ENCODE measurements at regions not wholly inside any gene's neighbourhood (a gene's known extent, or its start where the extent isn't known, plus 50 kb on each side); places are given as distances from the start of the nearest gene placed in this dataset.

DNA sequence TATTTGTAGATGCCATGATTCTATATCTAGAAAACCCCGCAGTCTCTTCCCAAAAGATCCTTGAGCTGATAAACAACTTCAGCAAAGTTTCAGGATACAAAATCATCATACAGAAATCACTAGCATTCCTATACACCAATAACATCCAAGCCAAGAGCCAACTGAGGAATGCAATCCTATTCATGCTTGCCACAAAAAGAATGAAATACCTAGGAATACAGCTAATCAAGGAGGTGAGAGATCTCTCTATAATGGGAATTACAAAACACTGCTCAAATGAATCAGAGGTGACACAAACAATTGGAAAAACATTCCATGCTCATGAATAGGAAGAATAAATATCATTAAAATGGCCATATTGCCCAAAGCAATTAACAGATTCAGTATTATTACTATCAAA lies 551.4 kb upstream of the SLC39A10 start:
- POLR2A ChIA-PET: no interaction called here

GRCh38 chr2:195094330-195094729 lies 562.7 kb upstream of the SLC39A10 start:
- ATAC-seq: no peak

More for the DNA sequence above, 551.4 kb upstream of the SLC39A10 start:
- ChIA-PET RAD21 (ENCODE audit: low non-redundant PET in 1 of 2, low total read pairs in 2 of 2, uncharacterized antibody in 2 of 2, unreplicated experiment in 2 of 2) (no interaction called here), CTCF (no interaction called here)
- Histone ChIP-seq H3K9me3 (ENCODE audit: control insufficient read depth in 1 of 2, insufficient read depth in 1 of 2, low read depth in 1 of 2, low read length in 2 of 2) (no peaks in the 10 kb centered on the region), H3K79me2 (ENCODE audit: insufficient read depth, low read length) (no peaks in the 10 kb centered on the region), H3K4me2 (ENCODE audit: low read length) (no peak overlapping the region), H3K9ac (ENCODE audit: low read length) (no peak overlapping the region), H3K4me1 (ENCODE audit: control insufficient read depth in 1 of 2, insufficient read depth in 2 of 2, low read length in 2 of 2) (no peaks in the 10 kb centered on the region), H3K27me3 (ENCODE audit: insufficient read depth, low read length) (no peaks in the 10 kb centered on the region), H3K27ac (ENCODE audit: low read depth, low read length) (no peak overlapping the region), H3K9me2 (ENCODE audit: insufficient read depth) (no peaks in the 10 kb centered on the region), H2AFZ (ENCODE audit: low read depth, low read length, poor library complexity, severe bottlenecking) (no peak overlapping the region), H4K20me1 (ENCODE audit: insufficient read depth) (no peaks in the 10 kb centered on the region), H3K36me3 (ENCODE audit: control insufficient read depth in 1 of 2, insufficient read depth in 2 of 2, low read length in 2 of 2) (no peaks in the 10 kb centered on the region), H3K4me3 (replicated peaks in 1 of 2; ENCODE audit: low read depth in 1 of 2, low read length in 2 of 2) (no peak overlapping the region)
- DNase-seq (ENCODE audit: low read depth, low spot score) (no peak), ATAC-seq (no peak)
- no peak for TF ChIP-seq EGR1 (IDR thresholded peaks at IDR 0.05; ENCODE audit: low read depth)
- no TSS peak for BruUV-seq (replicated peaks)
- intact Hi-C loops (cut with micrococcal nuclease): no loop called here

More at GRCh38 chr2:195094330-195094729, 562.7 kb upstream of the SLC39A10 start:
- H3K79me2 ChIP-seq (ENCODE audit: insufficient read depth, low read length): no peaks in the 10 kb centered on the region
- RAD21 ChIA-PET (ENCODE audit: low non-redundant PET in 1 of 2, low total read pairs in 2 of 2, uncharacterized antibody in 2 of 2, unreplicated experiment in 2 of 2): no interaction called here
- TF ChIP-seq CEBPB (IDR thresholded peaks at IDR 0.05; ENCODE audit: low read depth) (no peak), EZH2 (IDR thresholded peaks at IDR 0.05) (no peak), ELF1 (IDR thresholded peaks at IDR 0.05; ENCODE audit: borderline replicate concordance, low read depth) (no peak), ZNF274 (IDR thresholded peaks at IDR 0.05; ENCODE audit: low read depth, low read length) (no peak), POLR2AphosphoS5 (IDR thresholded peaks at IDR 0.05; ENCODE audit: low read depth, low read length) (no peak), SRF (IDR thresholded peaks at IDR 0.05; ENCODE audit: low read depth) (no peak), EZH2phosphoT487 (IDR thresholded peaks at IDR 0.05; ENCODE audit: borderline replicate concordance) (no peak), CBX3 (IDR thresholded peaks at IDR 0.05; ENCODE audit: low read depth) (no peak)
- POLR2A ChIA-PET: no interaction called here
- H2AFZ ChIP-seq (ENCODE audit: low read depth, low read length, poor library complexity, severe bottlenecking): no peak overlapping the region
- H3K9ac ChIP-seq (ENCODE audit: low read length): no peak overlapping the region
- intact Hi-C loops (cut with micrococcal nuclease): no loop called here
- H3K9me2 ChIP-seq (ENCODE audit: insufficient read depth): no peaks in the 10 kb centered on the region
- H3K4me2 ChIP-seq (ENCODE audit: low read length): no peak overlapping the region
- no peak overlapping the region for H3K4me3 ChIP-seq (replicated peaks in 1 of 2; ENCODE audit: low read depth in 1 of 2, low read length in 2 of 2)
- no peaks in the 10 kb centered on the region for H4K20me1 ChIP-seq (ENCODE audit: insufficient read depth)
- DNase-seq (ENCODE audit: low read depth, low spot score): no peak
- H3K36me3 ChIP-seq (ENCODE audit: control insufficient read depth in 1 of 2, insufficient read depth in 2 of 2, low read length in 2 of 2): no peaks in the 10 kb centered on the region
- CTCF ChIA-PET: no interaction called here
- BruUV-seq (replicated peaks): no TSS peak
- H3K27ac ChIP-seq (ENCODE audit: low read depth, low read length): no peak overlapping the region
- H3K9me3 ChIP-seq (ENCODE audit: control insufficient read depth in 1 of 2, insufficient read depth in 1 of 2, low read depth in 1 of 2, low read length in 2 of 2): no peaks in the 10 kb centered on the region
- H3K27me3 ChIP-seq (ENCODE audit: insufficient read depth, low read length): no peaks in the 10 kb centered on the region
- no peaks in the 10 kb centered on the region for H3K4me1 ChIP-seq (ENCODE audit: control insufficient read depth in 1 of 2, insufficient read depth in 2 of 2, low read length in 2 of 2)

All from HCT116 (cell line).